HuH-7 (cell line): ENCODE measurements at regions not wholly inside any gene's neighbourhood (a gene's known extent, or its start where the extent isn't known, plus 50 kb on each side); places are given as distances from the start of the nearest gene placed in this dataset.
"Not testable (repeated sequence)": the region's sequence is repeated elsewhere in the genome, so short reads cannot be mapped to it uniquely, and the experiment has no call there.

Experiments
- DNase-seq: peaks from one replicate; pipeline ENCODE4 v3.0.0; 2011; ENCODE audit warnings: low spot score

DNA sequence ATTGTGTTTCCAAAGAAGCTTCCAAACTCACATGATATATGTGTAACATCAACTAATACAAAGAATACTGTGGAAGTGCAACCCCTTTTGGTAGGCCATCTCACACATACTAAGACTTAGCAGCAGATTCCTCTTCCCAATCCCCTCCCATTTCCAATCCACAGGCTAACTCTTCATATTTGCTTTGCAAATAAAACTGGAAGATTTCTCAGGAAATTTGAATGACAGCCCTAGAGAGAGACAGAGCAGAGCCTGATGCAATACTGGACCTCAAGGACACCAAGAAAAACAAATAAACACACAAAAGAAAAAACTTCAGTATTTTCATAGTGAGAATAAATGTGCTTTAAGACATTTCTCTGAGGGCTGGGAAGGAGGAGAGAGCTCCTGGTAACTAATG, 190.2 kb upstream of the BRINP3 start:
- DNase-seq: peak; percentile 1

DNA sequence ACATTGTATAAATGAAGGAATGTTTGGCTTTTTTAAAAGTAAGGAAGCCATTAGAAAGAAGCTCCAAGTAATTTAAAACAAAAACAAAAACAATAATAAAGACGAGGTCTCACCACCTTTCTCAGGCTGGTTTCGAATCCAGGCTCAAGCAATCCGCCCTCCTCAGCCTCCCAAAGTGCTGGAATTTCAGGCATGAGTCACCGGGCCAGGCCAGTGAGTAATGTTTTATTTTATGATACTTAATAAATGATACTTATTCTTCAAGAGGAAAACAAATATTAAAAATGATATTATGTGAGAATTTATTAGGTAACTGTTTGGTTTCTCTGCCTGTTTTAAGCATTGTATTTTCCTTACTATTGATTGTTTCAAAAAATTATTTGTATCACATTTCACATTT, 201.4 kb upstream of the BRINP3 start:
- DNase-seq: no peak

GRCh38 chr1:190679454-190679853, 201.8 kb upstream of the BRINP3 start:
- no peak for DNase-seq

DNA sequence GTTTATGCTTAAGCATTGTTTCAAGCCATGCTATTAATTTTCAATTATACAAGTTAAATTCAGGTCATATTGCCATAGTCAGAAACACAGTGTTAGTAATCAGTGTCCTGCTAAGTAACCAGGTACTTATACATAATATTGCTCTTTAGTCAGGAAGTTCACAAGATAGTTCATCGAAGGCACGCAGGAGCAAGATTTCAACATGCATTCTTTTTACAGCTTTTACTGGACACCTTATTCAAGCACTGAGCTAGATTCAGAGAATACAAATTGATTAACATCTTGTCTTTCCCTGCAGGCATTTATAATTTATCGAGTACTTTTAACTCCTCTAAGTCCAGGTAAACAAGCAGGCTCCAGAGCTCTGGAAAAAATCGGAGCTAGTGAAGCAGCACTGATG, 202.3 kb upstream of the BRINP3 start:
- DNase-seq: no peak

GRCh38 chr1:190685676-190686075, 208.0 kb upstream of the BRINP3 start:
- DNase-seq: no peak

DNA sequence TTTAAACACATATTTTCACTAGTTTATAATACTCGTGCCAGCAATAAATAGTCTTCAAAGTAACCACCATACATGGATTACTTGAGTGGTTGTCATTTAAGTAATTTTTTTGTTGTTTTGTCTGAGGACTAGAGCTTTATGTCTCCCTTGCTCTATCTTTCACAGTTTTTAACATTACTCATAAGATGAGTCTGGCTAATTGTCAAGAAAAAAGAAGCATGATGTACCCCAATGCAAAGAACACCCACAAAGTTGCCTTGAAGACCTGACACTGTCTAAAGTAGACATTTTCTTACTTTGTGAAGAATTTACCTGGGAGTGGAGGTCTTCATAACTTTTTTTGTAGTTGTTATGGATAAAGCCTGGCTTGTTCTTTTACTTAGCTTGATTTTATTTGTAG, 210.4 kb upstream of the BRINP3 start:
- DNase-seq: no peak

DNA sequence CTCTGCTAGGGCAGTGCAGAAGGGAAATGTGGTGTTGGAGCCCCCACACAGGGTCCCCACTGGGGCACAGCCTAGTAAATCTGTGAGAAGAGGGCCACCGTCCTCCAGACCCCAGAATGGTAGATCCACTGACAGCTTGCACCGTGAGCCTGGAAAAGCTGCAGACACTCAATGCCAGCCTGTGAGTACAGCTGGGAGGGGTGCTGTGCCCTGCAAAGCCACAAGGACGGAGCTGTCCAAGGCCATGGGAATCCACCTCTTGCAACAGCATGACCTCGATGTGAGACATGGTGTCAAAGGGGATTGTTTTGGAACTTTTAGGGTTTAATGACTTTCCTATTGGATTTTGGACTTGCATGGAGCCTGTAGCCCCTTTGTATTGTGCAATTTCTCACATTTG, 220.8 kb upstream of the BRINP3 start:
- not testable (repeated sequence) for DNase-seq

- no peak for DNase-seq
Measured at GRCh38 chr1:190699165-190699564, 221.5 kb upstream of the BRINP3 start.

GRCh38 chr1:190708418-190709057, 230.9 kb upstream of the BRINP3 start:
- DNase-seq: no peak

GRCh38 chr1:190711069-190711468, 233.4 kb upstream of the BRINP3 start:
- DNase-seq: no peak

DNA sequence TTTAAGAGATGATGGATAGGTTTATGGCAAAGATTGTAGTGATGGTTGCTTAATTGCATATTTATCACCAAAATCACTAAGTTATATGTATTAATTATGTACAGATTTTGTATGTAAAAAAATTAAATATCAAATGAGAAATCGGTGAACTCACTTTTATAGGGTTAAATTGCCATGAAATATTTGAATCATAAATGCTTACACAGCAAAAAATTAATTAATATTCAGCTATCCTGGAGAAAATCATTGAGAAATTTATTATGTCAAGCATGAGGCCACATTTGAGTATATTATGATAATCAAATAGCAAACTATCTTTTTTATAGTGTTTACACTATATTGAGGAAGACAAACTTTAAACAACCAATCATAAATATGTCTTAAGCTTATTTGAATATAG, 239.4 kb upstream of the BRINP3 start:
- DNase-seq: no peak

DNA sequence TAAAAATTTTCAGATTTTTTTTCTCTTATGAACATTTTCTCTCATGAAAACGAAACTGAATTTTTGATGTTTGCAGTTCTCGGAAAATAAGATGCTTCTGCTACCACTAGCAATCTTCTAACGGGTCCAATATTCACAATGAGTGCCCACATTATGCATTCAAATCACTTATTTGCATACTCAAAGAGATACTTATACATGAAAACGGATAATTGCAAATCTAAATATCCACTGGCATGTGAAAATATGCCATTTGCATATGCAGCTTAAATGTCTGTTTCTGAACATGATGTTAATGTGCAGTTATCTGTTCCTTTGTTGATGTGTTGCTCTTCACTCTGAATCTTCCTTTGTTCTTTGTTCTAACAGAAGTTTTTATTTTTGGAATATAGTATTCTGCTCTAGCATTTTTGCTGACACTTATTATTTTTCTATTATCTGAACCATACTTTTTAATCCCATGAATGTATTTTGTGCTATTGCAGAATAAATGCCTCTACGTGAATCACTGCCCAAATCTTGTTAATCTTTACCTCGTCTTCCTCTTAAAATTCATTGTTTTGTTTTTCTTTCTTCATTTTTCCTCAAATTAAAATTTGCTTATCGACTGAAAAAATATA, 259.4 kb upstream of the BRINP3 start:
- DNase-seq: no peak

DNA sequence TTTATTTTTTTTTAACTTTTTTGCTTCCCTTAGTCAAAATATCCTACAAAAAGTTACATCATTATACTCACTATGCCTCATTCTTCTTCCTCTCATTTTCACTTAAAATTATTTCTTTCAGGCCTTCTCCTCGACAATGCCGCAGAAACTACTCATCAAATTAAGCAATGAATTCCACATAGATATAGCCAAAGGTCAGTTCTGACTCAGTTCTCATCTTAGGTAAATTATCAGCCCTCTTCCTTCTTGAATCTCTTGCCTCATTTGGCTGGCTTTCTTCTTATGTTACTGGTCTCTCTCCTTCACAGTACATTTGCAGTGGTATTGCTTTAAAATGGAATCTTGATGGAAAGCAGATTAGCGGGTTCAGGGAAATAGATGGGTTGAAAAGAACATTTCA, 260.7 kb upstream of the BRINP3 start:
- DNase-seq: no peak

GRCh38 chr1:190739926-190740325, 262.3 kb upstream of the BRINP3 start:
- no peak for DNase-seq

DNA sequence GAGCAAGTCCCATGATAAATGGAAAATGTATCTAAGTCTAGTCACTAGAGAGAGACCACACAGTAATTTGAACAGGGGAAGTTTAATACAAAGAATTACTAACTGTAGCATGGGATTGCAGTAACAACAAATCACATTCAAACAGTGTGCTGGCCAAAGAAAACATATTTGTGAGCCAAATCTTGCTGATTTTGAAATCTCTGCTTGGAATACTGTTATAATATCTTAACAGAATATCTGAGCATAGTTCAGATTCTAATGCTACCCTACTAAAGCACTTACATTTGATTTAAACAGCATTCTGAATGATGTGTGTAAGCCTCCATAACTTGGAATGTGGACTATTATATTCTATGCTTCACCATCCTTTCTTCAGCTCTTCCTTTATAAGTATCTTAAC, 270.0 kb upstream of the BRINP3 start:
- DNase-seq: no peak

- DNase-seq: no peak
Measured at GRCh38 chr1:190752131-190752530, 274.5 kb upstream of the BRINP3 start.

DNA sequence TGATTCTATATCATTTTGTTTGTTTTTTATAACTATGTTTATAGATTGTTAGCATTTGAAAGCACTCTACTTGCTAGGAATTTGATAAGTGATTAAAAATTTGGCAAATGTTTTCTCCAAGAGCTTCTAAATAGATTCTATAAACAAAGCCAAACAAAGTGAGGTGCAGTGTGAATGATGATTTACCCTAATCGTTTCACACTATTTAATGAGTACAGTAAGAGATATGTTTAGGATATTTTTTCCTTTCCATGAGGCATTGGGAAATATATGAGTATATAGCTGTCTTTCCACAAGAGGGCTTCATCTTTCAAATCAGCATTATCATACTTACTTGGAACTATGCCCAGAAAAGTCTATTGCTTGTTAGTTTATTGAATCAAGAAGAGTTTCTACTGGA, 277.0 kb upstream of the BRINP3 start:
- DNase-seq: no peak

GRCh38 chr1:190759807-190760206, 282.1 kb upstream of the BRINP3 start:
- DNase-seq: no peak

DNA sequence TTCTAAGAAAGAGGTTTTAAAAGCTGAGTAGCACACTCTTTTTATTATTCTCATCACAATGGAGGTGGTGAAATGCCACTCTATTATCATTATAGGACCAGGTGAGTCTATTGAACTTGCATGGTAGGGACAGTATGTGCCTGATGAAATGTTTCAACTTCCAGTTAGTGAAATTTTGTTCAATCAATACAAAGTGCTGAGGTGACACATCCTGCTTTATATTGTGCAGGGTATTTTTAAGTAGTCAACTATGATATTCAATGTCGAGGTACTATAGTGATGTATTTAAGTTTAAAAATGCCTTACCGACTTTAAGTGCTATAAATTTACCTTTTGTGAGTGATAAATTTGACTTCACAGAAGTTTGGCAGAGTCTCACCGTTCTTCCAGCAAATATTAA, 284.7 kb upstream of the BRINP3 start:
- DNase-seq: no peak

DNA sequence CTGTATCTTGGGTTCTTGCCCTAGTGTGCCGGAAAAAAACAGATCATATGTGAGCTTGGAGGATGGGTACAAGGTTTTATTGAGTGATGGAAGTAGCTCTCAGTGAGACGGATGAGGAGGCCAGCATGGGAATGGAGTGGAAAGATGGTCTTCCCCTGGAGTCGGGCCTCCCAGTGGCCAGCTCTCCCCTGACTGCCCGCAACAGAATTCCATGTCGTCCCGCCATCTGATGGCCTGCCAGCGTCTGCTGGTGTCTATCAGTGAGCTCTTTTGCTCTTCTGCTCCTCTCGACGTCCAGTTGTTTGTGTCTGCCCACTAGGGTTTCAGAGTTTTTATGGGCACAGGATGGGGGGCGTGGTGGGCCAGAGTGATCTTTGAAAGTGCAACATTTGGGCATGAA, 315.2 kb upstream of the BRINP3 start:
- DNase-seq: no peak

DNA sequence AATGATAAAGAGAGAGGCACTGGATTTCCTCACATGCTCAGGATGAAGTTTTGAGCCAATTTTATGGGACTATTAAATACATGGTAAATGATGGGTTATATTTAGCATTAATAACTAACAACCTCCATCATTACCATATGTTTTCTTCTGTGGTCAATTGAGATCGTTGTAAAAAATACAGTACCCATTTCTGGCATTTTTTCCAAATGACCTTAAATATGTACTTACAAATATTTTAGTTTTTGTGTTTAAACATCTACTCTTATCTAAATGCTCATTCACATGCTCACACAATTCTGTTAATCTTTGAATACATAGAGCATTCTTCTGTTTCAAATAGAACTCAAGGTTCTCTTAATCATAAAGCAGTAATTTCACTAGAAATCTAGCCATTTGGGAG, 330.0 kb upstream of the BRINP3 start:
- DNase-seq: no peak

GRCh38 chr1:190808035-190808434, 330.4 kb upstream of the BRINP3 start:
- DNase-seq: no peak

- DNase-seq: no peak
Measured at GRCh38 chr1:190809312-190809711, 331.6 kb upstream of the BRINP3 start.

DNA sequence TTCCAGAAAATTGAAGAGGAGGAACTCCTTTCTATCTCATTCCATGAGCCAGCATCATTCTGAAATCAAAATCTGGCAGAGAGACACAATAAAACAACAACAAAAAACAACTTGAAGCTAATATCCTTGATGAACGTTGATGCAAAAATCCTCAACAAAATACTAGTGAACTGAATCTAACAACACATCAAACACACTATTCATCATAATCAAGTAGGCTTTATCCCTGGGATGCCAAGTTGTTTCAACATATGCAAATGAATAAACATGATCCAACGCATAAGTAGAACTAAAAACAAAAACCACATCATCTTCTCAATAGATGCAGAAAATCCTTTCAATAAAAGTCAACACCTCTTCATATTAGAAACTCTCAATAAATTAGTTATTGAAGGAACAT, 335.3 kb upstream of the BRINP3 start:
- no peak for DNase-seq
